ENCODE measurements at regions not wholly inside any gene's neighbourhood (a gene's known extent, or its start where the extent isn't known, plus 50 kb on each side); places are given as distances from the start of the nearest gene placed in this dataset.

DNA sequence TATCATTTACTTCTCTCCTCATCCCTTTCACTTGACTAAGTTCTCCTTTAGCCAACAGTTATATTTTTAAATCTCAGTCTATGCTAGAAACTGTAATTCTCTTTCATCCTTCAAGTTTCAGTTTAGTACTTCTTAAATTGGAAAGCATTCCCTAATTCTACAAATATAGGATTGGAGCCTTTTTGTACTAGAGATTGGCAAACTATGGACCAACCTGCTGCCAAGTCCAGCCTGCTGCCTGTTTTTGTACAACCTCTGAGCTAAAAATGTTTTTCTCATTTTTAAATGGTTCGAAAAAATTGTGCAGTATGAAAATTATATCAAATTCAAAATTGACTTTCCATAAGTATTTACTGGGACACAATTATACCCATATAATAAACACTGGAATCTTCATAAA is 1381.5 kb upstream of the SPRY2 start:
- DNase-seq = no peak

DNA sequence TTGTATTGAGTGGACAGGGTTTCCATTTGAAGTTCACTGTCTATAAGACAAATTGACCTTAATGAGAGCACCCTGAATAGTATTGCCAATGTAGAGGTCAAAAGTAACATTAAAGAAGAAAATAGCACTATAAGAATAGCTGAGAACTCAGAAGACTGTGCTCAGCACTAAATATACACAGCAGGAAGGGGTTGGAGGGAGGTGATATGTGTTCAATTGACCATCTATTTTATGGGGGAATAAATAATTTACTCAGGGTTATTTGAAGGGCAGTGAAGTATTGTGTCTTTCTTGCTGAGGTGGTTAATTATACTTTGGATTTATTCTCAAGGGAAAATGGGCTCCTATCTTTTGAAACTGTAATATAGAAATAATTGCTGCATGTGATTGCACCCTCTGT is 1380.5 kb upstream of the SPRY2 start:
- no peak for DNase-seq

DNA sequence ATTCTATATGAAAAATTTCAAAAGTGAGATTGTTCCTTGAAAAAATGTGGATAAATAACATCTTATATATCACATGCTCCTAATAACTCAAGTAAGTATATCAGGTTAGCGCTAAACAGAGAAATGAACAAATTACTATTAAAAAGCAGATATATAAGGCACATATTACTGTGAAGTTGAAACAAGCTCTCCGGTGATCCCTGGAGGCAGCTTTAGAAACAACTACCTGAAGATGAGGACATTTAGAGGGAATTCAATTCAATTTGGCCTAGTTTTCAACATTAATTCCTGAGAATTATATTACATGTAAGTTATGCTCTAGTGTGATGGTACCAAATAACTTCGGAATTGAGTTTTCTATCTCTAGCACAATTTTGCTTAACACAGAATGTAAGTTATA is 1373.6 kb upstream of the SPRY2 start:
- no peak for DNase-seq

DNA sequence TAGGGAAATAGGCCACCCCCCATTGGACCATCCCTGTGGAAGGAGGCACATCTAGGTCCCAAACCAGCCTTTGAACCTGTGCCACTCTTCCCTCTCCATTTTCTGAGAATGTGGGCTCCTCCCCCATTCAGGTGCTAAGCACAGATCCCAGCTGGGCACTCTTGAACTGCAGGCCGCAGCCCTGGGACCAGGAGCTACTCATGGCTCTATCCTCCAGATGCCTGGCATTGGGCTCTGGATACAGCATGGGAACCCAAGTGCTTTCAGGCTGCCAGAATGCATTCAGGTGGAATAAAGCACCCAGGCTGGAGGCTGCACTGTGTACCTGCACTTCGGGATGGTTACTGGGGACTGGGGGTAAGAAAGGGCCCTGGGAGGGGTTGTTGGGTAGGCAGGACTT is 1372.3 kb upstream of the SPRY2 start:
- no peak for DNase-seq

DNA sequence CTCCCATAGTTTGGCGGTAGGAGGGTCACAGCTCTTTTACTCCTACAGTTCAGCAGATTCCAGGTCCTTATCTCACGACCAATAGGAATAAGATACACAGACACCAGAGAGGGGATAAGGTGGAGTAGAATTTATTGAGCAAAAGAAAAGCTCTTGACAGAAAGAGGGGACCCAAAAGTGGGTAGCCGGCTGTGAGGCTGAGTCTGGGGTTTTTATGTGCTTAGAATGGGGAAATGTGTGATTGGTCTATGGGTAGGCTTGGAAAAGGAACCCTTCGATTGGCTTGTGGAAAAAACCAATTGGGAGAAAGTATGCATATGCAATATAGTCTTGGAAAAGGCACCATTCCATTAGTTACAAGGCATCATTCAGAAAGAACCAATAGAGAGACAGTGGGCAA is 1356.9 kb upstream of the SPRY2 start:
- no peak for DNase-seq

DNA sequence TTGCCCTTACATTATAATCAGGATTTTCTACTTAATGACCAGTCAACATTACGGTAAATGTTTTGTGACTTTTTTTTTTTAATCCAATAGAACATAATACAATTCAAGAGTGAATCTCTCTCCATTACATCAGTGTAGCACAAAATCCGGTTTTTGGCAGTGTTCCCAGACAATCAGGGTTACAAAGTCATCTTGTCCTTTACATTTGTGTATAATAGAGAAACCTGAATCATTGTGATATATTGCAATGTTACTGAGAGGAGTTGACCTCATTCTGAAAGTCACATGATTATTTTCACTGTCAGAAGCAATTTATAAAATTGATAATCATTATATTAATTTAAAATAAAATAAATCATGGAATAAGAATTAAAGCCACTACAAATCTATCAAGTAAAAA is 1346.0 kb upstream of the SPRY2 start:
- no peak for DNase-seq

DNA sequence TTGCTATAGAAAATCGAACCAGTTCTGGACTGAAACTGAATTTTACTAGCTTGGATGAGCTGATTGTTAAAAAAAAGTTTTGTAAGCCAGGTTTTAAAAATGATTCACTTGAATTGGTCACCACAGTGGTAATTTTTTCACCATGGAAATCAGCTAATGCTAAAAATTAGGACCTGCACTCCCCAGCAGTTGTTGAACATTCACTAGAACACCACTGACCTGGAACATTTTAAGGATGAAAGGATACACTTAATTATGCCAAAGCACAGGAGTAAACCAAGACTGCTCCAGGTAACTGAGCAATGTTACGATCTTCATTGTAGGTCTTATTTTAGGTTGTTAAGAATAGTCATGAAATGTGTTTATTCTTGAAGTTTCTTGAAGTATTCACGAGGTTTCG is 1342.6 kb upstream of the SPRY2 start:
- no peak for DNase-seq

DNA sequence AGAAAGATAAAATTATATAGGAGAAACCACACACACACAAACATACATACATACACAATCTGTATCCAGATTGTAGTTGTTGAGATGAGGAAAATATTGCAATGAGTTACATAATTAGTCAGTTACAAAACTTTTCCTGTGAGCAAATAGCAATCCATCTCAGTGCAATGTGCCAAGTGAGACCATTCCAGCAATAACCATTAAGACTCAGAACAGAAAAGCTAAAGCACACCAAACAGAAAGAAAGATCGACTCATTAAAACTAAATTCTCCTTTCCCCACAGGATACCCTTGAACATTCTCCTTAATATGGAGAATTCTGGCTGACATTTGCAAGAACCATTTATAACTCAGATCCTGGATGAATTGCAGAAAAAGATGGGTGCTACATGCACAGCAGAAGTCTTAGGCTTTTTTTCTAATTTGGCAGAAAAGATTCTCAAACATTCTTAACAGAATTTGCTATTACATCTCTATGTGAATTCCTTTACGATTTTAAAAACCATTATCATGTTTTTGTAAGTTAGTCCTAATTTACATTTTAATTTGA is 1341.2 kb upstream of the SPRY2 start:
- no peak for DNase-seq

DNA sequence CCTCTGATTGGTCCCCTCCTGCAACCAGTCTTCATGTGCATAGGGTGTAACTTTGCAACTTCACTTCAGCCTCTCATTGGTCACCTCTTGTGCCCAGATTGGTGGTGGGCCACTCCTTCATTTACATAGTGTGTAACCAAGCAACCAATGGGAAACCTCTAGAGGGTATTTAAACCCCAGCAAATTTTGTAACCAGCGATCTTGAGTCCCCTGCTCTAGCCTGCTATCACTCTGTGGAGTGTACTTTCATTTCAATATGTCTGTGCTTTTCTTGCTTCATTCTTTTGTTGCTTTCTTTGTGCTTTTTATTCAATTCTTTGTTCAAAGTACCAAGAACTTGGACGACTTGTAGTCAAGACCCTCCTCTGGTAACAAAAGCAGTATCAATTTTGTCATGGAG is 1336.9 kb upstream of the SPRY2 start:
- no peak for DNase-seq

DNA sequence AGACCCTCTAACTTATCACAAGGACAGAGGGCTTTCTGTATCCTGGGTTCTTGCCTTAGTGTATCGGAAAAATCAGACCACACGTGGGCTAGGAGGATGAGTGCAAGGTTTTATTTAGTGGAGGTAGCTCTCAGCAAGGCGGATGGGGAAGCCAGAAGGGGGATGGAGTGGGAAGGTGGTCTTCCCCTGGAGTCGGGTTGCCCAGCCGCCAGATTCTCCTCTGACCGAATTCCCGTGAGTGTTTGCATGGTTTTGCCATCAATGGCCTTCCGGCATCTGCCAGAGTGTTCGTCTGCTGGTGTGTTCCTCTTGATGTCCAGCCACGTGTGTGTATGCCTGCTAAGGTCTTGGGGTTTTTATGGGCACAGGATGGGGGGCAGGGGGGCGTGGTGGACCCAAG is 1335.1 kb upstream of the SPRY2 start:
- no peak for DNase-seq

DNA sequence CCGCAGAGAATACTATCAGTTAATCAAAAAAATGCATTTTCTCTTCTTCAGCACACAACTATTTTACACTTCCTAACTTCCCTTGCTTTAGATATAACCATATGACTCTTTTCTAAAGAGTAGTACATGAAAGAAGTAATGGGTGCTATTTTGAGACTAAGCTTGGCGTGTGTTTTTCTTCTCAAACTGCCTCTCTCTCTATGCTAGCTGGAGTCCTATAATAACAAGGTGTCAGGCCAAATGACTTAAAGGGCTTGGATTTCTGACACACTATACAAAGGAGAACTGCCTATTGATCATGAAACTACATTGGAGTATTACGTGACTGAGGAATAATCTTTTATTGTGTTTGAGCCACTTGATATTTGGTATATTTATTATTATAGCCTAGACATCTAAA is 1330.1 kb upstream of the SPRY2 start:
- DNase-seq = no peak

DNA sequence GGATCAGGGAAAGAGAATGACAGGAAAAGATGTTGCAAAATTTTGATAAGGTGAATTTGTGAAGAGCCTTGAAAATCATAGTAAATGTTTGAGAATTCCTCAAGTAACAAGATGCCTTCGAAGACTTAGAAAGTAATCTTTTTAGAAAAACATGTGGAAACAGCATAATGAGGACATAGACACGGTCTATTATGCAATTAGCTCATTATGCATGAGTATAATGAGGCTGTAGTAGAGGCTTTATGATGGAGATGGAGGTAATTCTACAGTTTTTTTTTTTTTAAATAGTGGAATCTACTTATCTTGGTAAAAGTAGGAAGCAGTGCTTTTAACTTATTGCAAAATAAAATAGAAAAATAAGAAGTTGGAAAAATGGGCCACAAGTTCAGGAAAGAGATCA is 1329.1 kb upstream of the SPRY2 start:
- DNase-seq = no peak

DNA sequence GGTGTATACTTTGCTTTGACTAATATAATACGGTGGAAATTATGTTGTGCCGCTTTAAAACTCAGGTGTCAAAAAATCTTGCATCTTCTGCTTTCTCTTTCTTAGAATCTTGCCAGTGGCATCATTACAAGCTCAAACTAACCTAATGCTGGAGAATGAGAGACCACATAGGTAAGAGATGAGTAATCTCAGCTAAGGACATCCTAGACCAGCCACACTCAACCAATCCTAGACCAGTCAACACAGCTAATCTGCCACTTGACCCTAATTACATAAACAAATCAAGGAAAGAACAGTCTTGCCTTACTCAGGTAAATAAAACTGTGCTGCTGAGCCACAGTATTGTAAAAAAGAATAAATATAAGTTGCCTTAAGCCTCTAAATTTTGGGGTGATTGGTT is 1323.9 kb upstream of the SPRY2 start:
- no peak for DNase-seq

DNA sequence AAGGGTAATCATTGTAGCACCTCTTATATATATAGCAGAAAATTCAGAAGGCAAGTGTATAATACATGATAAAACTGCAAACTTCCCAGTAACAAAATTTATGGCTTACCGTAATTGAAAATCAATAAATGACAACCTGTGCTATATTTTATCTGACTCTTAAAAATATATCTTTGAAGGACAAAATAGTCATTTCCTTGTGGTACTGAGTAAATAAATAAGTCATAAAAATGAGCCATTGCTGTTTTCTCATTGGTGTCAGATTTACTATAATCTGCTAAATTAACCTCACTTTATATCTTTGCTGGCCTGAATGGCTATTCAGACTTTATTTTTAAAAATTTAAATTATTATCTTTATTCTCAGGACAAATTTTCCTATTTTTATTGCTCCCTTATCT is 1319.1 kb upstream of the SPRY2 start:
- DNase-seq = no peak

DNA sequence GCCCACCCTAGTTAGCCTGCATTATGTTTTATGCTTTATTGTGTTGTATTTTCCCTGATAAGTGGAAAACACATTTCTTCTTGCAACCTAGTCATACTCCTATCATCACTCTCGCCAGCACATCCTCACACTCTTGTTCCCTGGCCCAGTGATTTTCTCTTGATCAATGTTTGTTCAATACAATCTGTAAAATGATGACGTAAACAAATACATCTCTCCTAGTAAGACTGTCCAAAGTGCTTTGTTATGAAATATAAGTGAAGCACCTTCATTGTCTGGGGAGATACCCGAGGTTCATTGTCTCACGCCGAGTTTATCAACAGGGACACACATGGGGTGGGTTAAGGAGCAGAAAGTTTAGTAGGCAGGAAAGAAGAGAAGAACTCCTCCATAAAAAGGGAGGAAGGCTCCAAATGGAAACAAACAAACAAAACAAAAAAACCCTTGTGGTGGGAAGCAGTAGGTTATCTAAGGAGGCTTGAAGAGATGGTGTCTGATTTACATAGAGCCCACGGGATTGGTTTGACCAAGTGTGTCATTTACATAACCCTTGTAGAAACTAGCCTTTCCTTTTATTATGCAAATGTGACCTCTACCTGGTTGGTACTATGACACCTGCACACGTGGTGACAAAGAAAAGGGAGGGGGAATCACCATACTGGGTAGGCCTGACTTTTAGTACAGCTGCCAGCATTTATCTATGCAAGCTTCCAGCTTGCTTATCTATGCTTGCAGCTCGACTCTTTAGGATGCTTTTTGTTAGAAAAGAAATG is 1317.9 kb upstream of the SPRY2 start:
- no peak for DNase-seq

DNA sequence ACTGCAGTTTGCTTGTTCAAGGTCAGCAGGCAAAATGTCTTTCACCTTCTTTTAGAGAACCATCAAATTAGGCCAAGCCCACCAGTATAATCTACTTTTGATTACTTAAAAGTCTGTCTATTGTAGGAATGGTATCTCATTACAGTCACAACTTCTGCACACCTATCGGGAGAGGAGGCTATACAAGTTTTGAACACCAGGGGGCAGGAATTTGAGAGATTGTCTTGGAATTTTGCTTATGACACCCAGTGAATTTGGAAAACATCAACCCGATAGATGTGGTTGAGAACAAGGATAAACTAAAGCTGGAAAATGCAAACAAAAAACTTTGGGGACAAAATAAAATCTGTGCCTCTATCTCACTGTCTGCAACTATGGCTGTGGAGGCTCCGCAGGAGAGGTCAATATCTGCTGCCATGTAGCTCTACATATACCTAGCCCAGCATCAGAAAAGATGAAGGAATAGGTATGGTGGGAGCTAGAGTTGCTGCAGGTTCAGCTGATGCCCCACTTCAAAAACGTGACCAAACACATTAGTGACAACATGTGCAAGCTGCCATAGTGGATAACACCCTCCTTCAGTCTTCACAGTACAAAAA is 1299.2 kb upstream of the SPRY2 start:
- DNase-seq = no peak

DNA sequence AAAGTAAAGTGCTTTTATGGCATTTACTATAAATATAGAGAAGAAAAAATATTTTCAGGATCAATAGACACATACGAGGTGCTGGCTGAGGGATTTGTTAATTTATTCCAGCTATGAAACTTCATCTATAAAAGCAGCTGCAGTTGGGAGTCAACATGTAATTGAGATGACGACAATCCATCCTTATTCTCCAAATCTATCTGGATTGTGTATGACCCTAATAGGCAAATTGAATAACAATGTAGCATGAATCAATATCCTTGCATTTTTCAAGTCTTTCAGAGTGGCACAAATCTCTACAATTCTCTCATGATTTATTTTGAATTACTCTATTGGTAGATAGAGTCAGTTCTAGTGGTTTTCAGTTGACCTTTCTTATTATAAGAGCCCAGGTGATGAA is 1296.5 kb upstream of the SPRY2 start:
- DNase-seq = no peak

DNA sequence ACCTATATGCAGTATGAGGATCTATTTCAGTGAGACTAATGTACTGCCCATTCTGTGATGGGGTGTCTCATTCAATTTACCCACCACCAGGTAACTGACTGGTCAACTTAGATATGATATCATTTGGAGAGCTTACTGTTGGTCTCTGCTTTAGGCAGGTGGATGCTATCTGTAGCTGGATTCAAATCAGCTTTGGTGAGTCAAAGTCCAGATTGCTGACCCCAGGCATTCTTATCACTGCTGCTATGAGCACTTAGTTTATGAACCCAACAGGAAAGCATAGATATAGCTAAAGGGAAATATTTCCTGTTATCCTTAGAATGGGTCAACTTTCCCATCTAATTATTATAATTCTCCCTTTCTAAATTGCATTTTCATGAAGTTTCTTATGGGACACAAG is 1295.2 kb upstream of the SPRY2 start:
- no peak for DNase-seq

DNA sequence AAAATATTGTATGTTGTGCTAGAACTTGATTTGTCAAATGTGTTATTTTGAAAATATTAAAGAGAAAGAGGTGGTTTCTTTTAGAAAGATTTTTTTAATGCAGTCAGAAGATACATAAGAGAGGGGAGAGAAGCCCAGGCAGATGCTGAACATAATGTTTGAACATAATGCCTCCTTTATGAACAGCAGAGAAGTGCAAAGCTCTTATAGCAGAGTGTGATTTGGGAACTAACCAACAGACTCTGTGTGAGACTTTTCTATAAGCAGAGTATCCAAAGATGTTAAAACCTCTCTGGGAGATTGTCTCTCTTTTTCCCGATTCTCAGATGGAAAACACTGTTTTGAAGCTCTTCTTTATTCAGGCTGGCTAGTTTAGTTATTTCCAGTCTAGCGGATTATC is 1274.1 kb upstream of the SPRY2 start:
- no peak for DNase-seq

DNA sequence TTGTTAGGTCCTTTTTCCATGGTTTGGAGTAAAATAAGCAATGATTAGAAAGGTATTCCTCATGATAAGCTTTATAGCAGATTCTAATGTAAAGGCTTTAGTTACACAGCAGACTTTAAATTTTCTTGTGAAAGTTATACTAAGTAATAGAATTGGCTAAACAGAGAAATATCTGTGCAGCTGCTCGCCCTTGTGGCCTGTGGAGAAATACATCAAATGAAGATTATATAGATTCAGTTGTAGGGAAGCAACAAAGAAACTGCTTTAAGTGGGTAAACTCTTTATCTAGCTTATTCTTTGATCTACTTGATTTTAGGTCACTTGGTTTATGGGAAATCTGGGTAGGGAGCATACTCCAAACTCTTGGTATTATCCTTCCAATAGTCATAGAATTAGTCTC is 1269.7 kb upstream of the SPRY2 start:
- DNase-seq = no peak

DNA sequence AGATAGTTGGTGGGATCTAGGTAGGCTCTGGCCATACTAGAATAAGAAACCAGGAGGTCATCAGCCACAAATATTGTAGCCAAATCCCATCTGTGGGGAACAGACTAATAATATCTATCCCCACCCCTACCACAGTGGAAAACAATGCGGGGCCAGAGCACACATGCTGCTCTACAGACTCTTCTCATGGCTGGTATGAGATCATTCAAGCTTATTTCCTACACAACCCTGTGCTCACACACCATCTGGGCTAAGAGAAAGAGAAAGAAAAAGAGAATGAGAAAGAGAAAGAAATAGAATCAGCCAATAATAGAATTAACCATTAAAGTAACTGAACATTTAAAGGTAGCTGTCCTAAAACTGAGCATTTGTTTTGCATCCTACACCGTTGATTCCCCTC is 1268.4 kb upstream of the SPRY2 start:
- no peak for DNase-seq

DNA sequence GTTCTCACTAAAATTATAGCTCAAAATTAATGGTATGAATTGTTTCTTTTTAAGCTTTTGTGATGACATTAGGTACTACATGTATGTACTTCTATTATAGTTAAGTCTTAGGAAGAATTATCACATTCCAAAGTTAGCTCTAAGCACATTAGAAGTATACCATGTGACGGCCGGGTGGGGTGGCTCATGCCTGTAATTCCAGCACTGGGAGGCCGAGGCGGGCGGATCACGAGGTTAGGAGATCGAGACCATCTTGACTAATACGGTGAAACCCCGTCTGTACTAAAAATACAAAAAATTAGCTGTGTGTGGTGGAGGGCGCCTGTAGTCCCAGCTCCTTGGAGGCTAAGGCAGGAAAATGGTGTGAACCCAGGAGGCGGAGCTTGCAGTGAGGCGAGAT is 1265.1 kb upstream of the SPRY2 start:
- DNase-seq = no peak

DNA sequence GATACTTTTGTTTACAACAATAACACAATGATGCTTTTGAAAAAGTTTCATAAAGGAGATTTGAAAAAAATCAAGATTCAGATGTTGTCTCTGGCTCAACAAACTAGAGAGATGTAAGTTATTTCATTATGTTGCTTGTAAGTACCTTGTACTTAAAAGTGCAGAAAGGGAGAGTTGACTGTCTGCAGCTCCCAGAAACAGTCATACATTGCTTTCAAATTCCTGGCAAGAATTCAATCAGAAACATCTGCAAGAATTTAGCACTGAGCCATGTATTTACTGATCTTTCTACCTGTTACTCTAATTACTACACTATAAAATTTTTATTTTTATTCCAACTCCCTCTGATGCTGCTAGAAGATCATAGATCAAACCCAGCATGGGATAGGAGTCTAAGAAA is 1261.3 kb upstream of the SPRY2 start:
- no peak for DNase-seq

DNA sequence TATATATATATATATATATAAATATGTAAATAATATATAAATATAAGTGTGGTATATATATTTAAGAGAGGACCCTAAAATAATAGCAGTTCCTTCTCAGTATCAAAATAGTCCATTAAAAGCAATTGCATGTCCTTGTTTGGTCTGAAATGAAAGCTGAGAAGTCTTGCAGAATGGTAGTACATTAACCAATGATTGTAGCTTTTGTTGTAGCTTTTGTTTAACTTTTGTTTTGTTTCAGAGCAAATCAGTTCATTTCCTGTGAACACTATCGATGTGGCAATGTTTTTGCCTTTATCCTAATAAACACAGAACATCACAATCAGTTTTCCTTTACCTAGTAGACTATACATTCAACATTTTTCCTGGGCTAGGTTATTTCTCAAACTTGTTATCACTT is 1256.2 kb upstream of the SPRY2 start:
- DNase-seq = no peak

DNA sequence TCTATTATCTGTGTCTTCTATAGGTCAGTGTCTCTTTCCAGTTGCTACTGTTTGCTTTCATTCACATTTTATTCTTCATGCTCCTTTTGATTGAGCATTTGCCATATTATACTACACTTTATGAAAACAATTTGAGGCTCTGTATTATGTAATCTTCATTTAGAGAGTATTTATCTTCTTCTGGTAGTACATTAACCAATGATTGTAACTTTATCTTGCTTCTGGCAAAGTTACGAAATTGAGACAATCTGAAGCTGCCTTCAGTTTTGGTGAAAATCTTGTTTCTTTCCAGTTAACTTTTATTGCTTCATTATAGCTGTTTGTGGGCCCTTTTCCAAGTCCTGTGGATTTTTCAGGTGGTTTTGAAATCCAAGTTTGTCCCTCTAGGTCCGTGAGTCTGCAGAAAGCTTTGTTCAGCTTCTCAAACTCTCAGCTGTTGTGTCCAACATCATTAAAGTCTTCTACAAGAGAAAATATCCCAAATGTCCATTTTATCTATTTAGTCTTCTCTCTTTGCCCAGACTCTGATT is 1255.4 kb upstream of the SPRY2 start:
- no peak for DNase-seq
